Peyer's patch (tissue), 4 donors: ENCODE measurements at regions not wholly inside any gene's neighbourhood (a gene's known extent, or its start where the extent isn't known, plus 50 kb on each side); places are given as distances from the start of the nearest gene placed in this dataset.
A peak's percentile ranks its signal among the peaks of the same experiment; 100 is the strongest.

Experiments used
- DNase-seq, 3 donors: peaks; one replicate each; pipeline ENCODE4 v3.0.0-alpha.2; 2017 to 2019
- H3K27ac ChIP-seq, 4 donors: fragments of 200-600 bp; sonication (generic); one replicate each; pipeline ENCODE4 v1.5.1; 2016 to 2019
- H3K27me3 ChIP-seq, 2 donors: fragments of 200-600 bp; sonication (generic); one replicate each; pipeline ENCODE4 v1.5.1; 2019
- H3K36me3 ChIP-seq, 3 donors: fragments of 200-600 bp; sonication (generic); one replicate each; pipeline ENCODE4 v1.5.1; 2016 to 2019
- H3K4me1 ChIP-seq, 4 donors: fragments of 200-600 bp; sonication (generic); one replicate each; pipeline ENCODE4 v1.5.1; 2016 to 2019
- H3K4me3 ChIP-seq, 4 donors: fragments of 200-600 bp; sonication (generic); 1 replicate in 3 of 4; 2 replicates in 1 of 4; pipeline ENCODE4 v1.5.1; 2016 to 2019; ENCODE audit warnings: mild to moderate bottlenecking in 1 of 4
- H3K9me3 ChIP-seq, 4 donors: fragments of 200-600 bp; sonication (generic); one replicate each; pipeline ENCODE4 v1.5.1; 2016 to 2019; ENCODE audit warnings: mild to moderate bottlenecking in 1 of 4
- CTCF ChIP-seq, 6 experiments: fragments of 450-650 bp in 4 of 6; fragments of 200-600 bp in 2 of 6; sonication (generic) in 1 of 6; IDR thresholded peaks; one replicate each; pipeline ENCODE4 v1.5.1; 2017 to 2019; ENCODE audit warnings: antibody characterized with exemption in 6 of 6, mild to moderate bottlenecking in 3 of 6, moderate library complexity in 1 of 6
- POLR2A ChIP-seq, 2 donors: fragments of 450-650 bp; IDR thresholded peaks; one replicate each; pipeline ENCODE4 v1.5.1; 2017; ENCODE audit warnings: antibody characterized with exemption in 2 of 2, mild to moderate bottlenecking in 2 of 2, moderate library complexity in 2 of 2

- TF ChIP-seq CTCF (IDR thresholded peaks at IDR 0.05) (no peak), POLR2A (IDR thresholded peaks at IDR 0.05) (no peak)
- H3K36me3 ChIP-seq: no peaks in the 10 kb centered on the region
- H3K27ac ChIP-seq: no peak overlapping the region
- no peak for DNase-seq
- no peaks in the 10 kb centered on the region for H3K27me3 ChIP-seq
- peaks cover 0 to 5% (median 0%) of the 10 kb centered on the region in 4 donors for H3K4me1 ChIP-seq
- H3K9me3 ChIP-seq: no peaks in the 10 kb centered on the region
- no peak overlapping the region for H3K4me3 ChIP-seq
Observed at GRCh38 chr15:66922608-66923007, 142.8 kb upstream of the SMAD3 start.

GRCh38 chr15:66923438-66923881 lies 141.9 kb upstream of the SMAD3 start:
- Histone ChIP-seq H3K27ac (no peak overlapping the region), H3K9me3 (no peaks in the 10 kb centered on the region), H3K36me3 (no peaks in the 10 kb centered on the region), H3K27me3 (no peaks in the 10 kb centered on the region), H3K4me1 (peaks cover 0 to 5% (median 0%) of the 10 kb centered on the region in 4 donors), H3K4me3 (no peak overlapping the region)
- DNase-seq: peak in 1 of 3 donors; percentile 61
- peak in 5 of 6 experiments; percentile 9 to 39 (median 24) for TF ChIP-seq CTCF (IDR thresholded peaks at IDR 0.05)
- TF ChIP-seq POLR2A (IDR thresholded peaks at IDR 0.05): no peak

GRCh38 chr15:66924889-66925288 lies 140.5 kb upstream of the SMAD3 start:
- no peak overlapping the region for H3K27ac ChIP-seq
- H3K27me3 ChIP-seq: no peaks in the 10 kb centered on the region
- H3K9me3 ChIP-seq: no peaks in the 10 kb centered on the region
- no peak for DNase-seq
- no peak overlapping the region for H3K4me3 ChIP-seq
- TF ChIP-seq CTCF (IDR thresholded peaks at IDR 0.05) (no peak), POLR2A (IDR thresholded peaks at IDR 0.05) (no peak)
- peaks cover 0 to 5% (median 0%) of the 10 kb centered on the region in 4 donors for H3K4me1 ChIP-seq
- H3K36me3 ChIP-seq: no peaks in the 10 kb centered on the region

- H3K4me3 ChIP-seq: no peak overlapping the region
- no peaks in the 10 kb centered on the region for H3K27me3 ChIP-seq
- H3K27ac ChIP-seq: no peak overlapping the region
- H3K4me1 ChIP-seq: peaks cover 0 to 5% (median 0%) of the 10 kb centered on the region in 4 donors
- DNase-seq: no peak
- no peaks in the 10 kb centered on the region for H3K9me3 ChIP-seq
- no peaks in the 10 kb centered on the region for H3K36me3 ChIP-seq
- TF ChIP-seq CTCF (IDR thresholded peaks at IDR 0.05): no peak
Observed at GRCh38 chr15:66925721-66926120, 139.7 kb upstream of the SMAD3 start.

GRCh38 chr15:66927201-66928077 lies 138.0 kb upstream of the SMAD3 start:
- Histone ChIP-seq H3K27ac (no peak overlapping the region), H3K27me3 (no peaks in the 10 kb centered on the region), H3K4me1 (peaks cover 0 to 17% (median 0%) of the 10 kb centered on the region in 4 donors), H3K36me3 (no peaks in the 10 kb centered on the region), H3K4me3 (no peak overlapping the region), H3K9me3 (no peaks in the 10 kb centered on the region)
- no peak for TF ChIP-seq CTCF (IDR thresholded peaks at IDR 0.05)
- TF ChIP-seq POLR2A (IDR thresholded peaks at IDR 0.05): no peak
- DNase-seq: no peak
